HG02884 (cell line): ENCODE measurements at regions not wholly inside any gene's neighbourhood (a gene's known extent, or its start where the extent isn't known, plus 50 kb on each side); places are given as distances from the start of the nearest gene placed in this dataset.
"Not testable (repeated sequence)": the region's sequence is repeated elsewhere in the genome, so short reads cannot be mapped to it uniquely, and the experiment has no call there.

Experiments
- ATAC-seq: cut with Tn5 transposase; IDR thresholded peaks from one replicate; pipeline ENCODE4 v1.9.1; 2021; ENCODE audit warnings: mild to moderate bottlenecking, moderate library complexity; ENCODE audit not compliant: unreplicated experiment

DNA sequence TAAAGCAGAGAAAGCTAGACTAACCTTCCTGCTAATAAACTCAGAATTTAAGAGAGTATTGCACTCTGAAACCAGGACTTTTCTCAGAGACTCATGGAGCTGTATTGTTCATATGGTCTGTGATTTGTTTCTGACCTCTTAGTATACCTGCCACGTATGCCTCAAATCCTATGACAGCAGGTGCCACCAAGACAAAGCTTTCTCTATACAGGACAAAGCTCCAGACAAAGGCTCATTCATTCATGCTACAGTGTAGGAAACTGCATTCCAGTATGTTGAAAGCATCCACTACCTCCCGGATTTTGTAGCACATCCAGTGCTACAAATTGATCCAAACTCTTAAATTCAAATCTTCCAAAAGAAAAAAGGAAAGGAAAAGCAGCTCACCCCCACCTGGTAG is 178.3 kb downstream of the CHIC2 start:
- ATAC-seq = no peak

DNA sequence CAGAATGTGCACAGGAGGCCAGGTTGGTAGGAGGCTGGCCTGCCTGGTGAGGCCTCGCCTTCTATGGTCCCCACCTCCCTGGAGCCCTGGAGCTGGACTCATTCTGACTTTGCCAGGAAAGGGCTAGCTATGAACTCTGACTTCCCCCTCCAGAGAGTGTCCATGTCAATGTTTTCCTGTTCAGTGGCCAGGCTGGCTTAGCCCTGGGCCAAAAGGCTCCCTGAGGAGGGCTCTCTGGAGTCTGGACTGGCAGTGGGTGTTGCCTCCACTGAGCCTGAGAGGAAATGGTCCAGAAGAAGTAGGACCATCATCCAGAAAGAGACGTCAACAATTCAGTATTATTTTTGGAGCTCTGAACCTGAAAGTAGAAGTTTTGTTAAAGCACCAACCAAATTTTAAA is 178.7 kb downstream of the CHIC2 start:
- no peak for ATAC-seq

DNA sequence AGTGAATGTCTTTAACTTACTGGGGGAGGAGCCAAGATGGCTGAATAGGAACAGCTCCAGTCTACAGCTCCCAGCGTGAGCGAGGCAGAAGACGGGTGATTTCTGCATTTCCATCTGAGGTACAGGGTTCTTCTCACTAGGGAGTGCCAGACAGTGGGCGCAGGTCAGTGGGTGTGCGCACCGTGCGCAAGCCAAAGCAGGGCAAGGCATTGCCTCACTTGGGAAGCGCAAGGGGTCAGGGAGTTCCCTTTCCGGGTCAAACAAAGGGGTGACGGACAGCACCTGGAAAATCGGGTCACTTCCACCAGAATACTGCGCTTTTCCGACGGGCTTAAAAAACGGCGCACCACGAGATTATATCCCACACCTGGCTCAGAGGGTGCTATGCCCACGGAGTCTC is 187.3 kb downstream of the CHIC2 start:
- ATAC-seq = not testable (repeated sequence)

DNA sequence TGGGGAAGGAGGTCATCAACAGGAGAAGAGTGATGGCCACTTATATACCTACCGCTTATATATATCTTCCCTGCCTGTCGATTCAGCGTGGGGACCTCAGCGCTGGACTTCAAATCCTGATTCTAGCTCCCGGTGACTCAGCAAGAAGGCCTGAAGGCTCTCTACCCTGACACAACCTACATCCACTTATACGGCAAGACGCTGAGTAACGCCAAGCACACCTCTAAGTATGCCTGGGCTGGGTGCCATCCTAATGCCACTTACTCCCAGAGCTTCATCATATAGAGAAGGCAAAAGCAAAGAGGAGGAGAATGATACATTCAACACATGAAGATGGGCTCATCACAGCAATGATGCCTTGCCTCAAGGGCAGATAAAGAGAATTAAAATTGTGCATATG is 198.3 kb downstream of the CHIC2 start:
- ATAC-seq = no peak

DNA sequence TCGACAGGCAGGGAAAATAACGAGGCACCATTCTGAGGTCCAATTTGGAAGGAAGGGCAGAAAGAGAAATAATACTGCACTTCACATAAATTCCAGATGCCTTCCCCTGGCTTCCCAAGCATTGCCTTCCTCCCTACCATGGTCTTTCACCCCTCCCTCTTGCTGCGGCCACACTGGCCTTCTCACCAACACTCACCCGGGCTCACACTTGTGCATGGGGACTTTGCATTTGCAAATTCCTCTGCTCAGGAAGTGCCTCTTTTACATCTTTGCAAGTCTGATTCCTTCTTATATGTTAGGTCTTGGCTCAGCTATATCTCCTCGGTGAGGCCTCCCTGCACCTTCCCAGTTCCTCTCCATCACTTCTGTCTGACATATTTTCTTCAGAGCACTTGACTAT is 199.4 kb downstream of the CHIC2 start:
- no peak for ATAC-seq

DNA sequence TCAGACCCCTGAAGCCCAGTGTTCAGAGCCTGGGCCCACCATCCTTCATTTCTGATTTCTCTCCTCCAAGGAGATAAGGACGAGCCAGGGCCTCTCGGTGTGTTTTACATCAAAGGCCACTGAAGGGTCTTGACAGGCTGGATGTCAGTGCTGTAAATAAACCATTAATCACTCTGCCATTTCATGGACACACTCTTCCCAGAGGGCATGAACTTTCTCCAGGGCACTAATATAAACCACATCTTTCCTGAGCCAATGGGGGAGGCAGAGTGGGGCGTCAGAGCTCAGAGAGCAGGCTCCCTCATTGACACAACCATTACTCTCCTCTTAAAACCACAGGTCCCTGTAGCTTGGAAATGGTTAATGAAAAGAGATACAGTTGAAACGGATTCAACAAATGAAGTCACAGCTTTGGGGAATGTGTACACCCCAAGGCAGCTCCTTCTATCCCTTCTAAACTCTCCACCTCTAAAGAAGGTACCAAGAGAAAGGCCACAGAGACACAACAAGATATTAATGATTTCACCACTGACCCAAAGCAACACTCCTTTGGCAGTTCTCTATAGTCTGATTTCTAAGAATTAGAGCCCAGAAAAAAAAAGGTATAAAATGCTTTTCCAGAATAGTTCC is 200.6 kb downstream of the CHIC2 start:
- ATAC-seq = no peak

DNA sequence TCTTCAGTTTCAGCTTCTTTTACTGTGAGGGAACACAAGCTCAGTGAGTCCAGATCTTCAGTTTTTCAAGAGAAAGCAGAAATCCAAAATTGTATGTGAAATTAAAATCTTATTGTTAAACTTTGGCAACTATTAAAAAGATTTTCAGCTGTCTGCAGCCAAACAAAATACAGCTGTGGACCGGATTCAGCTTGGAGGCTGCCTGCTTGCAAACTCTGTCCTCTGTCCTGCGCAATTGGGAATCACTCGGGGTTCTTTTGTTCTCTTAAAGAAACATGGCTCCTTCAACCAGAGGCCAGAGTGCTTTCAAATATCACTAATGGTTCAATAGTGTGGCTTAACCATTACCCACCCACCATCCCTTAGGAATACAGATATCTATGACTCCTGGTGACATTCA is 201.2 kb downstream of the CHIC2 start:
- ATAC-seq = no peak

DNA sequence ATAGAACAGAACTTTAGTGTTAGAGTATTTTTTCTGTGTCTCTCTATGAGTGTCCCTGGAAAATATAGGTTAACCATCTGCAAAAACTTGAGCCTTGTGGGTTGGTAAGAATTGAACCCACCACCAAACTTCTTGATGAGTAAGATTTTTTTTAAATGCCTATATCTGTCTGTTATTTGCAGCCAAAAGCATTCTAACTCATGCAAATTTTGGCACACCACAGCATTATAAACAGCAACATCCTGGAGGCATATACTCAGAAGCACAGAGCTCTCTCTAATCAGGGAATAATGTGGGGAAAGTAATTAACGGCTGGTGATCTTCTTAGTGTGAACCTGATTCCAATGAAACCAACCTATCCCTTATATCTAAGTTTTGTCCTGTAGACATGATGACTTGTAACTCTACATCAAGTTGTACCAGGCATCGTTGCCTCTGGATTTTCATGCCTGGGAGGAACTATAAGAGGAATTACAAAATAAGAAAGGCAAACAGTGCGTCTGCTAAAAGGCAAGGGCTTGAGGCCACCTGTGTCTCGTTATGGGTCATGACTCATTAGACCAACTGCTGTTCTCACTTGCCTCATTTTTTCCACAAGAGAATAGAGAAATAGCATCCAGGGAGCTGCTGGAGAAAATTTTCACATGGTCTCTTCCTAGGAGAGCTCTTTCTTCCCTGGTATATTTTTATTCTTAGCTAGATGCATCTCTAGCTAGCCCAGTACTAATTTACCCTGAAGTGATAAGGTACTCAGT is 202.4 kb downstream of the CHIC2 start:
- ATAC-seq = no peak

DNA sequence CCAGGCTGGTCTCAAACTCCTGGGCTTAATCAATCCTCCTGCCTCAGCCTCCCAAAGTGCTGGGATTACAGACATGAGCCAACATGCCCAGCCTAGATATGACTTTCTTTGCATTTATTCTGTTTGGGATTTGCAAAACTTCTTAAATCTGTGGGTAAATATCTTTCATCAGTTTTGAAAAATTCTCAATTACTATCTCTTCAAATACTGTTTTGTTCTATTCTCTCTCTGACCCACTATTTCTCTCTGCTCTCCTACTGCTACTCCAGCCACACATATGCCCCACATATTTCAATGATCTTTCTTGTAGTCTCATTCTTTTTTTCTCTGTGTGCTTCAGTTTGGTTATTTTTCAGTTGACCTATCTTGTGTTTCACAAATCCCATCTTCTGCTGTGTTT is 205.1 kb downstream of the CHIC2 start:
- no peak for ATAC-seq

DNA sequence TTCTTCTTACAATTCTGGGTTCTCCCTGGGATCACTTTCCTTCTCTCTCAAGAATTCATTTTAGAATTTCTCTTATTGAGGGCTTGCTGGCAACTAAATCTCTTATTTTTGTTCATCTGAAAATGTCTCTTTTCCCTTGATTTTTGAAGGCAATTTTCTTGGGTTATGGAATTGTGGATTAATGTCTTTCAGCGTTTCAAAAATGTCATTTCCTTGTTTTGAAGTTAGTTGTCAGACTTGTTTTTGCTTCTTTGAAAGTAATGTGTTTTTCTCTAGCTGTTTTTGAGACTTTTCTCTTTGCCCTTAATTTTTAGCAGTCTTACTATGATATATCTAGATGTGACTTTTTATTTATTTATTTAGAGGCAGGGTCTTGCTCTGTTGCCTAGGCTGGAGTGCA is 205.7 kb downstream of the CHIC2 start:
- ATAC-seq = no peak

DNA sequence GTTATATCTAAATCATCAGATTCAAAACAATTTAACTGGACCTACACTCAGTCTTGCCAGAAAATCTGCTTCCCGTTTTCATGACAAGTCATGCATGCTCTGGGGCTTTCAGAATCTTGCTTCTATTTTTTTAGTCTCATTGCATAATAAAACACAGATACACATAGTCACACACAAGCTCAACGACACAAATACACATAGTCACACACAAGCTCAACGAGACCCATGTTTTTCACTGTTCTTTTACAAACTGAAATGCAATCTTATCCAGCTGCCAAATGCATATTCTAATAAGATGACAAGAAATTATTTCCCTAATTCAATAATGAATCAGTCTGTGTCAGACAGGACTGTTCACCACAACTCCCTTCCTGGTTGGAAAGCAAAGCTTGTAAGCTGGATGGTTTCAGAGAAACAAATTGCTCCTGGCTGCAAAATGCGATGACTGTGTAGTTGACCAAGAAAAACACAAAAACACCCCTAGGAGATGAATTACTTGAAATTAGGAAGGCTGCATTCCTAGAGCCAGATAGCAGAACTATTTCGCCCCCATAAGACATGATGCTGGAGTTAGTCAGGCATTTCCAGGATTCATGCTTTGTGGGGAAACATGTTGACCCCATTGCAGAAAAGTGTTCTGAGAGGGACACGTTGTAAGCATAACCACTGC is 208.7 kb downstream of the CHIC2 start:
- no peak for ATAC-seq

DNA sequence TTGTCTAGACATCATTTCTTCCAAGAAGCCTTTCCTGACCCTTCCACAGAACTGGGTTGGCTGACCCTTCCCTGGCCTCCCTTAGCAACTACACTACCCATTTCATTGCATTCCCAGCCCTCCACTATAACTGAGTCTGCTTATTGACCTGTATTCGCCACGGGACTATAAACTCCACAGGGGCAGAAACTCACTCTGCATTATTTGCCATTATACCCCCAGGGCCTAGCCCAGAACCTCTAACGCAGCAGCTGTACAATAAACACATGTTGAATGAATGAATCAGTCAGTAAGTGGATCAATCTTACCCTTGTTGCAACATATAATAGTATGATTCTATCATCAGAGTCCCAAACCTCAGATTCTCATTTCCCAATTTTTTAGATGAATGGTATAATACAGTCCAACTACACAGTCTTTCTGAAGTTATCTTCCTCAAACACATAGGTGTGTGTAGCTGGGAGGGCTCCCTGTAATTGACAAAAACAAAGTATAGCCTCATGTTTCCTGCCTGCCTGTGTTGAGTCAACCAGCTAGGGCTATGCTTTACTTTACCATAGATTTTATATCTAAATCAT is 209.3 kb downstream of the CHIC2 start:
- no peak for ATAC-seq

DNA sequence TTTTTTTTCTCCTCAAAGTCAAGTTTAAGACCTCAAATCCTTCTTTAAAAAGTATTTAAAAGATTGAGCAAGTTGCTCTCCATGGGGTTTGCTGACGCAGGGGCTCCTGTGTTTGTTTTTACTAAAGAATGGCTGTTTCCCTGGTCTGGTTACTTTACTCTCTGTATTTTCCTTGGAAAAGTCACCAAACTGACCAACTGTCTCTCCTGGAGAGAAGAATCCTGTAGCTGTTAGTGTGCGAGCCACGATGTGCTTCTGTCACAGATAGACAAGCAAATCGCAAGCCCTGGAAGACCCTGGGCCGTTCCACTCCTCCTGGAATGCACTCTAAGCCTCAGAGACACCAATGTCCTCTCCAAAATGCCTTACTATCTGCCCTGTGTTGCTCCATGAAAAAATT is 212.1 kb downstream of the CHIC2 start:
- ATAC-seq = no peak

DNA sequence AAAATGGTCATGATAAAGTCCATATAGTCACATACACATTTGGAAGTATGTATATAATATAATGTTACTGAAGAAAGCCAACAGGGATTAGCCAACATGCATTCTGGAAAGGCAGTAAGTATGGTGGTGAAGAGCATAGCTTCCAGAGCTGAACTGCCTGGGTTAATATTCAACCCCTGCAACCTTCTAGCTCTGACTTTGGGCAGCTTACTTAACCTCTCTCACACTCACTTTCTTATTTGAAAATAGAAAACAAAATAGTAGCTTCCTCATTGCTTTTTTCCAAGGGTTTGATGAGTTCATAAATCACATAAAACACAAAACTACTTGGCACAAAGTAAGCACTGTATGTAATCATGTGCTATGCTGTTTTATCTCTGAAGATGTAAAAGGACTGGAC is 216.4 kb downstream of the CHIC2 start:
- no peak for ATAC-seq

DNA sequence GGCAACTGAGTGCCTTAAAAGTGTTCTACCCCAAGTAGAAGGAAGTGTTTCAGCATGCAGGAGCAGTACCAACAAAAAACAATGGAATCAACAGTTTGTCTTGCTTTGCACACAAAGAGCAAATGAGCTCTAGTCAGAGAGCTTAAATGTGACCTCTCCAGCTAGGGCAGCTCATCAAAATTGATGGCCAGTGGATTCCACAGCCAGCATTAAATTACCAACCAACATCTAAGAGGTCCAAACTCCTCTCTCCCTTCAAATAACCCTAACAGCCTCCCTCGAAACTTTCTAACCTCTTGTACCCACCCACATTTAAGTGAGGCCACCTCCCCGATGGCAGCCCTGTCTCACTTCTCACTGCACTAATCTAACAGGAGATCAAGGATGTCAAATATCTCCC is 219.9 kb downstream of the CHIC2 start:
- no peak for ATAC-seq

DNA sequence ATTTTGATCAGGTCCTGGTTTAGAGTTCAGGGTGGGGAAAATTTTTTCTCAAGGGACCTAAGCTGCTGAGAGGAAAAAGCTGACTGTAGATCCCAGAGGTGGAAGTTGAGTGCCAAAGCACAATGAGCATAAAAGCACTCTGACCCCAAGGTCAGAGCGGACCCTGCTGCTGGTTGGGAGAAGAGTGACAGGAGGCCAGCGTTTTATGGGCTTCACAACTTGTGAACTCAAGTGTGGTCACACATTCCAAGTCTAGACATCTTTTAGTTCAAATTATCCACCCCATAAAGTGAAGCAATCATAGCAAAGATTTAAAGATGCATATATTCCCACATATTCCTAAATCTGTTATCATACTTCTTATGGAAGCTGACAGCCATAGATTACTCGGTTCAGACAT is 220.3 kb downstream of the CHIC2 start:
- ATAC-seq = no peak

DNA sequence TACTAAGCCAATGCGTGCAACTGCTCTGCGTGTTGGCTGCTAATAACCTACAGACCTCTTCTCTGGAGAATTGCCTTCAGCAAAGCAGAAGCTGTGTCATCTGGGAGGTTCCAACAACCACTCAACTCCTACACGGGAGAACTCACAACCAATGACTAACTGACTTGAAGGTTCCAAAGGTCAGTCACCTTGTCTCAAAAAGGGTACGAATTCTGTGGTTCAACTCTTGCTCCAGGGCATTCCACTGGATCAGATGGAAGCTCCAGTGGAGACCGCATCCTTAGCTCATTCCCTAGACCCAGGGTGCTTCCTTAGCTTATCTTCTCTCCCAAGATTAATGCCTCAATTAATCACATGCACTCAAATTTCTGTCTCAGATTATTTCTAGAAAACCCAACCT is 222.7 kb downstream of the CHIC2 start:
- no peak for ATAC-seq

DNA sequence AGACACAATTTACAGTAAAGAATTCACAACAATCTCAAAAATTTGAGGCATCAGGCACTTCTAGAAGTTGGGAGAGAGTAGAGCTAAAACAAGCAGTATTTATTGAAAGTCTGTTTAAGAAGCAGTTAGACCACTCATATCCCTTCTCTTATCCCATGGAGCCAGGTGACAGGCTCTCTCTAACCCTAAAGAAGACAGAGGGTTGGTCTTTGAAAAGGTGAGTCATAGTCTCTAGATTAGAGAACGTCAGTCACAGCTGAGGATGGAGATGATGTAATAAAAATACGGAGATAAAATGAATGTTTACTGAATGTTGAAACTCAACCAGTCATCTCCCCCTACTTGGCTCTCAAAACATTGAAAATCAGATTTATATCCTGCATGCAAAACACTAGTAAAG is 223.8 kb downstream of the CHIC2 start:
- no peak for ATAC-seq

DNA sequence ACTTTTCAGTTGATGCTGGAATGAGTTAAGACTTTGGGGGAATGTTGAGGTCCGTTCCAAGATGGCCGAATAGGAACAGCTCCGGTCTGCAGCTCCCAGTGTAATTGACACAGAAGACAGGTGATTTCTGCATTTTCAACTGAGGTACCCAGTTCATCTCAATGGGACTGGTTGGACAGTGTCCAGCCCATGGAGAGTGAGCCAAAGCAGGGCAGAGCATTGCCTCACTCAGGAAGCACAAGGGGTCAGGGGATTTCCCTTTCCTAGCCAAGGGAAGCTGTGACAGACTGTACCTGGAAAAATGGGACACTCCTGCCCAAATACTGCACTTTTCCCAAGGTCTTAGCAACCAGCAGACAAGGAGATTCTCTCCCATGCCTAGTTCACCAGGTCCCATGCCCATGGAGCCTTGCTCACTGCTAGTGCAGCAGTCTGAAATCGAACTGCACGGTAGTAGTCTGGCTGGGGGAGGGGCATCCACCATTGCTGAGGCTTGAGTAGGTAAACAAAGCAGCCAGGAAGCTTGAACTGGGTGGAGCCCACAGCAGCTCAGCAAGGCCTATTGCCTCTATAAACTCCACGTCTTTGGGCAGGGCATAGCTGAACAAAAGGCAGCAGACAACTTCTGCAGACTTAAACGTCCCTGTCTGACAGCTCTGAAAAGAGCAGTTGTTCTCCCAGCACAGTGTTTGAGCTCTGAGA is 231.0 kb downstream of the CHIC2 start:
- not testable (repeated sequence) for ATAC-seq

DNA sequence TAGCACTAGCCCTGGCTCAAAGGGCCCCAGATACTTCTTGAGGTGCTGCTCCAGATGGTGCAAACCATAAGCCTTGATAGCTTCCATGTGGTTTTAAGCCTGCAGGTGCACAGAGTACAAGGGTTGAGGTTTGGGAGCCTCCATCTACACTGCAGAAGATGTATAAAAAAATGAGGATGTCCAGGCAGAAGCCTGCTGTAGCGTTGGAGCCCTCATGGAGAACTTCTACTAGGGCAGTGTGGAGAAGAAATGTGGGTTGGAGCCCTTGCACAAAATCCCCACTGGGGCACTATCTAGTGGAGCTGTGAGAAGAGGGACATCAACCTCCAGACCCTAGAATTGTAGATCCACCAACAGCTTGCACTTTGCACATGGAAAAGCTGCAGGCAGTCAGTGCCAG is 231.9 kb downstream of the CHIC2 start:
- no peak for ATAC-seq

DNA sequence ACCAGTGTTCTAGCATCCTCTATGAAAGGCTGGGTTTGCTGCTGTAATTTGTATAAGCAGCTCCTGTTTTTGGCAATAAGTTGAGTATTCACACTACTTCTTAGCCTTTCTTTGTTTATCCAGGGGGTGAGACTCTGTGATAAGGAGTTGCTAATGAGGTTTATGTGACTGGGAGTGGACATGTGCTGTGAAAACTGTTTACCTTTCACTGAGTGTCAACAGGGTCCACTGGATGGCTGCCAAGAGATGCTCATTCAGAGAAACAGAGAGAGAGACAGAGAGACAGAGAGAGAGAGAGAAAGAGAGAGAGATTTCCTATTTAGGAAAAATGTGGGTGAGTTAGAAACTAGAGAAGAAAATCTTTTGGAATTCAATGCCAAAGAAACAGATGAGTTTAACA is 233.9 kb downstream of the CHIC2 start:
- ATAC-seq = no peak
